ENCODE measurements at regions not wholly inside any gene's neighbourhood (a gene's known extent, or its start where the extent isn't known, plus 50 kb on each side); places are given as distances from the start of the nearest gene placed in this dataset.
"Not testable (repeated sequence)": the region's sequence is repeated elsewhere in the genome, so short reads cannot be mapped to it uniquely, and the experiment has no call there.

DNA sequence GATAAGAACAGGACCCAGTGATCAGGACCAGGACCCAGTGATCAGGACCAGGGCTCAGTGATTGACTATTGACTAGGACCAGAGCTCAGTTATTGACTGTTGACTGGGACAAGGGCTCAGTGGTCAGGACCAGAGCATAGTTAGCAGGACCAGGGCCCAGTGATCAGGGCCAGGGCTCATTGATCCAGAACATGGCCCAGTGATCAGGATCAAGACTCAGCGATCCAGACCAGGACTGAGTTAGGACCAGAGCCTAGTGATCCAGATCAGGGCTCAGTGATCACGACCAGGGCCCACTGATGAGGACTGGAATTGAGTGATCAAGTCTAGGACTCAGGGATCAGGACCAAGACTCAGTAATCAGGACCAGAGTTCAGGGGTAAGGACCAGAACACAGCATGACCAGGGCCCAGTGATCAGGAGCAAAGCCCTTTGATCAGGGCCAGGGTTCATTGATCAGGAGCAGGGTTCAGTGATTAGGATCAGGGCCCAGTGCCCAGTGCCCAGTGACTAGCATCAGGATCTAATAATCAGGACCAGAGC, 176.0 kb downstream of the TMEM121 start:
- no peaks in the 10 kb centered on the region for H3K9me3 ChIP-seq (ENCODE audit: control insufficient read depth, insufficient read depth, low read depth, low read length)
- TF ChIP-seq CTCF (conservative IDR thresholded peaks at IDR 0.05 in 1 of 2, IDR thresholded peaks at IDR 0.05 in 1 of 2; ENCODE audit: low read depth in 1 of 2, low read length in 2 of 2): no peak
- TF ChIP-seq EZH2 (IDR thresholded peaks at IDR 0.05; ENCODE audit: low read length, missing control alignments): no peak

DNA sequence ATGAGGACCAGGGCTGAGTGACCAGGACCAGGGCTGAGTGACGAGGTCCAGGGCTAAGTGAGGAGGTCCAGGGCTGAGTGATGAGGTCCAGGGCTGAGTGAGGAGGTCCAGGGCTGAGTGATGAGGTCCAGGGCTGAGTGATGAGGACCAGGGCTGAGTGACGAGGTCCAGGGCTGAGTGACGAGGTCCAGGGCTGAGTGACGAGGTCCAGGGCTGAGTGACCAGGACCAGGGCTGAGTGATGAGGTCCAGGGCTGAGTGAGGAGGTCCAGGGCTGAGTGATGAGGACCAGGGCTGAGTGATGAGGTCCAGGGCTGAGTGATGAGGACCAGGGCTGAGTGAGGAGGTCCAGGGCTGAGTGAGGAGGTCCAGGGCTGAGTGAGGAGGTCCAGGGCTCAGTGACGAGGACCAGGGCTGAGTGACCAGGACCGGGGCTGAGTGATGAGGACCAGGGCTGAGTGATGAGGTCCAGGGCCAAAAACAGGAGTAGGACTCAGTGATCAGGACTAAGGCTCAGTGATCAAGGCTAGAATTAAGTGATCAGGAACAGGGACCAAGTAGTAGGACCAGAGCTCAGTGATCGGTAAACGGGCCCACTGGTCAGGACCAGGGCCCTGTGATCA, 176.8 kb downstream of the TMEM121 start:
- H3K9ac ChIP-seq (ENCODE audit: insufficient read depth, low read length); H3K79me2 ChIP-seq (ENCODE audit: control insufficient read depth, insufficient read depth, low read length); H3K4me3 ChIP-seq (replicated peaks in 1 of 4; ENCODE audit: control extremely low read depth in 1 of 4, insufficient read depth in 1 of 4, low read depth in 3 of 4, low read length in 4 of 4); H3K4me1 ChIP-seq (ENCODE audit: control insufficient read depth, extremely low read depth, insufficient read depth, low read length); H2AFZ ChIP-seq (ENCODE audit: low read length); H3K27me3 ChIP-seq (ENCODE audit: control insufficient read depth, insufficient read depth, low read length); H3K27ac ChIP-seq (ENCODE audit: insufficient read depth, low read length); H4K20me1 ChIP-seq (ENCODE audit: control insufficient read depth, extremely low read depth, insufficient read depth, low read length); H3K4me2 ChIP-seq (ENCODE audit: extremely low read depth, insufficient read depth, low read length); H3K36me3 ChIP-seq (ENCODE audit: control insufficient read depth, insufficient read depth, low read length); DNase-seq (ENCODE audit: low read depth in 2 of 2); H3K9me3 ChIP-seq (ENCODE audit: control insufficient read depth, insufficient read depth, low read depth, low read length): not testable (repeated sequence)

More for the DNA sequence above, 176.0 kb downstream of the TMEM121 start:
- Histone ChIP-seq H3K4me2 (ENCODE audit: extremely low read depth, insufficient read depth, low read length) (no peak overlapping the region), H3K4me1 (ENCODE audit: control insufficient read depth, extremely low read depth, insufficient read depth, low read length) (no peaks in the 10 kb centered on the region), H3K4me3 (replicated peaks in 1 of 4; ENCODE audit: control extremely low read depth in 1 of 4, insufficient read depth in 1 of 4, low read depth in 3 of 4, low read length in 4 of 4) (no peak overlapping the region), H3K79me2 (ENCODE audit: control insufficient read depth, insufficient read depth, low read length) (no peaks in the 10 kb centered on the region), H3K36me3 (ENCODE audit: control insufficient read depth, insufficient read depth, low read length) (no peaks in the 10 kb centered on the region), H3K27me3 (ENCODE audit: control insufficient read depth, insufficient read depth, low read length) (no peaks in the 10 kb centered on the region), H3K27ac (ENCODE audit: insufficient read depth, low read length) (no peak overlapping the region), H3K9ac (ENCODE audit: insufficient read depth, low read length) (no peak overlapping the region), H4K20me1 (ENCODE audit: control insufficient read depth, extremely low read depth, insufficient read depth, low read length) (no peaks in the 10 kb centered on the region), H2AFZ (ENCODE audit: low read length) (no peak overlapping the region)
- no peak for DNase-seq (ENCODE audit: low read depth in 2 of 2)

- H3K27me3 ChIP-seq (ENCODE audit: control insufficient read depth, insufficient read depth, low read length); H3K4me3 ChIP-seq (replicated peaks in 1 of 4; ENCODE audit: control extremely low read depth in 1 of 4, insufficient read depth in 1 of 4, low read depth in 3 of 4, low read length in 4 of 4); H3K27ac ChIP-seq (ENCODE audit: insufficient read depth, low read length); DNase-seq (ENCODE audit: low read depth in 2 of 2); H4K20me1 ChIP-seq (ENCODE audit: control insufficient read depth, extremely low read depth, insufficient read depth, low read length); H3K4me2 ChIP-seq (ENCODE audit: extremely low read depth, insufficient read depth, low read length); H3K79me2 ChIP-seq (ENCODE audit: control insufficient read depth, insufficient read depth, low read length); H3K9me3 ChIP-seq (ENCODE audit: control insufficient read depth, insufficient read depth, low read depth, low read length); H3K36me3 ChIP-seq (ENCODE audit: control insufficient read depth, insufficient read depth, low read length); H2AFZ ChIP-seq (ENCODE audit: low read length); H3K9ac ChIP-seq (ENCODE audit: insufficient read depth, low read length); H3K4me1 ChIP-seq (ENCODE audit: control insufficient read depth, extremely low read depth, insufficient read depth, low read length): not testable (repeated sequence)
Measured at GRCh38 chr14:105704091-105704490, 177.7 kb downstream of the TMEM121 start.

GRCh38 chr14:105704492-105704891, 178.1 kb downstream of the TMEM121 start:
- not testable (repeated sequence) for H3K36me3 ChIP-seq (ENCODE audit: control insufficient read depth, insufficient read depth, low read length); H3K4me2 ChIP-seq (ENCODE audit: extremely low read depth, insufficient read depth, low read length); H3K27ac ChIP-seq (ENCODE audit: insufficient read depth, low read length); H3K9ac ChIP-seq (ENCODE audit: insufficient read depth, low read length); H3K4me1 ChIP-seq (ENCODE audit: control insufficient read depth, extremely low read depth, insufficient read depth, low read length); H2AFZ ChIP-seq (ENCODE audit: low read length); H3K4me3 ChIP-seq (replicated peaks in 1 of 4; ENCODE audit: control extremely low read depth in 1 of 4, insufficient read depth in 1 of 4, low read depth in 3 of 4, low read length in 4 of 4); H3K27me3 ChIP-seq (ENCODE audit: control insufficient read depth, insufficient read depth, low read length); DNase-seq (ENCODE audit: low read depth in 2 of 2); H4K20me1 ChIP-seq (ENCODE audit: control insufficient read depth, extremely low read depth, insufficient read depth, low read length); H3K79me2 ChIP-seq (ENCODE audit: control insufficient read depth, insufficient read depth, low read length); H3K9me3 ChIP-seq (ENCODE audit: control insufficient read depth, insufficient read depth, low read depth, low read length)

DNA sequence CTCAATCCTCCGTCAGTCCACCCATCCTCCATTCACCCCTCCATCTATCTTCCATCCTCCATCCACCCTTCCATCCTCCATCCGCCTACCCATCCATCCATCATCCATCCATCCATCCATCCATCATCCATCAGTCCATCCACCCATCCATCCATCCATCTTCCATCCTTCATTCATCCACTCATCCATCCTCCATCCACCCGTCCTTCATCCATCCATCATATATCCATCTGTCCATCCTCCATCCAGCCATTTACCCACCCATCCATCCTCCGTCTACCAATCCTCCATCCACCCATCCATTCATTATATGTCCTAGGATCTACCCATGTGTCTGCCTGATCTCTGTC, 179.1 kb downstream of the TMEM121 start:
- H3K27ac ChIP-seq (ENCODE audit: insufficient read depth, low read length); H3K9me3 ChIP-seq (ENCODE audit: control insufficient read depth, insufficient read depth, low read depth, low read length); H3K4me3 ChIP-seq (replicated peaks in 1 of 4; ENCODE audit: control extremely low read depth in 1 of 4, insufficient read depth in 1 of 4, low read depth in 3 of 4, low read length in 4 of 4); H4K20me1 ChIP-seq (ENCODE audit: control insufficient read depth, extremely low read depth, insufficient read depth, low read length); H3K36me3 ChIP-seq (ENCODE audit: control insufficient read depth, insufficient read depth, low read length); DNase-seq (ENCODE audit: low read depth in 2 of 2); H3K4me2 ChIP-seq (ENCODE audit: extremely low read depth, insufficient read depth, low read length); H3K79me2 ChIP-seq (ENCODE audit: control insufficient read depth, insufficient read depth, low read length); H3K4me1 ChIP-seq (ENCODE audit: control insufficient read depth, extremely low read depth, insufficient read depth, low read length); H2AFZ ChIP-seq (ENCODE audit: low read length); H3K27me3 ChIP-seq (ENCODE audit: control insufficient read depth, insufficient read depth, low read length); H3K9ac ChIP-seq (ENCODE audit: insufficient read depth, low read length): not testable (repeated sequence)

DNA sequence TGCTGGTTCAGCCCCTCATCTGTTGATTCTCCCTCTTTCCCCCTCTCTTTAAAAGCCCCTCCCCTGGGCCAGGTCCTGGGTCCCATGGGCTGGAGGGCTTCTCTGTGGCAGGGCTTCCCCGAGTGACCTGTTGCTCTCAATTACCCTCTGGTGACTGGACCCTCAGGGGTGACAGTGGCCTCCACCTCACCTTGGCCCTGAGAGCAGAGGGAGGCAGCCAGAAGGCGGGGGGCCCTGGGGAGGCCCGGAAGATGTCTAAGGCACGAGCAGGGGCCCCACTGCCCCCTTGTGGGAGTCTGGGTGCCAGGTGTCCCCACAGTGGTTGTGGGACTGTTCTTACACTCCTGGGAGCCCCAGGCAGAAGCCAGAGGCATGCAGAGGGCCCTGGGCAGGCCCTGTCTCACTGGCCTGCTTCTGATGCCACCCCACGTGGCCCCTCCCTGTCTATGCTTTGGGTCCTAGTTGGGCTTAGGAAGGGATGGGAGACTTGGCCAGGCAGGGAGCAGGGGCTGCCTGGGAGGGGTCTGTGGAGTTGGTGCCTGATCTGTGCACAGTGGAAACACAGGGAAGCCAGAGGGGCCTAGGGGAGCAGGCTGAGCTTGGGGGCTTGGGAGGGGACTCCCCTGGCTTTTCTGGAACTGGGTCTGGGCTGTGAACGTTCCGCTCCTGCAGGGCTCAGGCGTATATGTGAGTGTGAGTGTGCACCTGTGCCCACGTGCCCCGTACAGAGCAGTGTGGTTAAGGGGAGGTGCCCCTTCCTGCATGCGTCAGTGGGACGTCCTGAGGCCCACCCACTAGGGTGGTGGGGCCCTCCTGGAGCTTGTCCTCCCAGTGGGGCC, 179.7 kb downstream of the TMEM121 start:
- H3K27ac ChIP-seq (ENCODE audit: insufficient read depth, low read length); DNase-seq (ENCODE audit: low read depth in 2 of 2); H3K36me3 ChIP-seq (ENCODE audit: control insufficient read depth, insufficient read depth, low read length); H3K9me3 ChIP-seq (ENCODE audit: control insufficient read depth, insufficient read depth, low read depth, low read length); H3K79me2 ChIP-seq (ENCODE audit: control insufficient read depth, insufficient read depth, low read length); H3K27me3 ChIP-seq (ENCODE audit: control insufficient read depth, insufficient read depth, low read length); H4K20me1 ChIP-seq (ENCODE audit: control insufficient read depth, extremely low read depth, insufficient read depth, low read length); H3K4me3 ChIP-seq (replicated peaks in 1 of 4; ENCODE audit: control extremely low read depth in 1 of 4, insufficient read depth in 1 of 4, low read depth in 3 of 4, low read length in 4 of 4); H3K4me2 ChIP-seq (ENCODE audit: extremely low read depth, insufficient read depth, low read length); H3K4me1 ChIP-seq (ENCODE audit: control insufficient read depth, extremely low read depth, insufficient read depth, low read length); H3K9ac ChIP-seq (ENCODE audit: insufficient read depth, low read length); H2AFZ ChIP-seq (ENCODE audit: low read length): not testable (repeated sequence)
